Mammary epithelial cell (primary cell): ENCODE measurements at regions not wholly inside any gene's neighbourhood (a gene's known extent, or its start where the extent isn't known, plus 50 kb on each side); places are given as distances from the start of the nearest gene placed in this dataset.

Source experiments
- CTCF ChIP-seq, 2 donors: IDR thresholded peaks in 1 of 2; conservative IDR thresholded peaks in 1 of 2; 2 replicates each; pipeline ENCODE4 v1.5.1; 2011 to 2012; ENCODE audit warnings: inconsistent platforms in 2 of 2, low read length in 2 of 2, mild to moderate bottlenecking in 2 of 2, control low read depth in 1 of 2, low read depth in 1 of 2; ENCODE audit not compliant: insufficient read depth in 1 of 2; ENCODE audit errors: extremely low read depth in 1 of 2
- EZH2 ChIP-seq: IDR thresholded peaks from 2 replicates; pipeline ENCODE4 v1.6.1; 2012; ENCODE audit warnings: low read length, inconsistent platforms, borderline replicate concordance

GRCh38 chr4:96295143-96295741 lies 455.3 kb downstream of the PDHA2 start:
- no peak for TF ChIP-seq CTCF (conservative IDR thresholded peaks at IDR 0.05 in 1 of 2, IDR thresholded peaks at IDR 0.05 in 1 of 2; ENCODE audit: extremely low read depth in 1 of 2, insufficient read depth in 1 of 2, low read depth in 1 of 2, low read length in 2 of 2)
- TF ChIP-seq EZH2: no peak
